ENCODE measurements at regions not wholly inside any gene's neighbourhood (a gene's known extent, or its start where the extent isn't known, plus 50 kb on each side); places are given as distances from the start of the nearest gene placed in this dataset.
"Not testable (repeated sequence)": the region's sequence is repeated elsewhere in the genome, so short reads cannot be mapped to it uniquely, and the experiment has no call there.

DNA sequence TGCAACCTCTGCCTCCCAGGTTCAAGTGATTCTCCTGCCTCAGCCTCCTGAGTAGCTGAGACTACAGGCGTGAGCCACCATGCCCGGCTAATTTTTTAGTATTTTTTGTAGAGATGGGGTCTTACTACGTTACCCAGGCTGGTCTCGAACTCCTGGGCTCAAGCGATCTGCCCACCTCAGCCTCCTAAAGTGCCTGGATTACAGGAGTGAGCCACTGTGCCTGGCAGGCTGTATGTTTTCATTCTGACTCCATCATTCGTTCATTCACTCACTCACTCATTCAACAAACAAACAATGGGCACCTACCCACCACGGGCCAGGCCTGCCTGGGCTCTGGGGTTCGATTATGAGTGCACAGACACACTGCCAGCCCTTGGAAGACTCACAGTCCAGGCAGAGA lies 197.1 kb downstream of the C9orf50 start:
- TF ChIP-seq, protein P1, sequence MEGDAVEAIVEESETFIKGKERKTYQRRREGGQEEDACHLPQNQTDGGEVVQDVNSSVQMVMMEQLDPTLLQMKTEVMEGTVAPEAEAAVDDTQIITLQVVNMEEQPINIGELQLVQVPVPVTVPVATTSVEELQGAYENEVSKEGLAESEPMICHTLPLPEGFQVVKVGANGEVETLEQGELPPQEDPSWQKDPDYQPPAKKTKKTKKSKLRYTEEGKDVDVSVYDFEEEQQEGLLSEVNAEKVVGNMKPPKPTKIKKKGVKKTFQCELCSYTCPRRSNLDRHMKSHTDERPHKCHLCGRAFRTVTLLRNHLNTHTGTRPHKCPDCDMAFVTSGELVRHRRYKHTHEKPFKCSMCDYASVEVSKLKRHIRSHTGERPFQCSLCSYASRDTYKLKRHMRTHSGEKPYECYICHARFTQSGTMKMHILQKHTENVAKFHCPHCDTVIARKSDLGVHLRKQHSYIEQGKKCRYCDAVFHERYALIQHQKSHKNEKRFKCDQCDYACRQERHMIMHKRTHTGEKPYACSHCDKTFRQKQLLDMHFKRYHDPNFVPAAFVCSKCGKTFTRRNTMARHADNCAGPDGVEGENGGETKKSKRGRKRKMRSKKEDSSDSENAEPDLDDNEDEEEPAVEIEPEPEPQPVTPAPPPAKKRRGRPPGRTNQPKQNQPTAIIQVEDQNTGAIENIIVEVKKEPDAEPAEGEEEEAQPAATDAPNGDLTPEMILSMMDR (conservative IDR thresholded peaks at IDR 0.05 in 1 of 2, IDR thresholded peaks at IDR 0.05 in 1 of 2; ENCODE audit: extremely low read depth in 1 of 2, insufficient read depth in 1 of 2, low read depth in 1 of 2, low read length in 2 of 2), result not testable (repeated sequence)
- TF ChIP-seq EZH2 (IDR thresholded peaks at IDR 0.05; ENCODE audit: borderline replicate concordance, low read length), result not testable (repeated sequence)

Data from mammary epithelial cell (primary cell).